HAP-1 (cell line): ENCODE measurements at regions not wholly inside any gene's neighbourhood (a gene's known extent, or its start where the extent isn't known, plus 50 kb on each side); places are given as distances from the start of the nearest gene placed in this dataset.

ENCODE experiments used
- DNase-seq, 2 experiments: peaks; one replicate each; pipeline ENCODE4 v3.0.0-alpha.2; 2016 to 2020; ENCODE audit warnings: low spot score in 2 of 2
- H3K27me3 ChIP-seq: fragments of 250-450 bp; sonication (Bioruptor Pico); 2 replicates; pipeline ENCODE4 v1.5.1; 2020; ENCODE audit warnings: low read depth, mild to moderate bottlenecking, moderate library complexity
- H3K36me3 ChIP-seq: fragments of 250-450 bp; sonication (Bioruptor Pico); replicated peaks from 2 replicates; pipeline ENCODE4 v1.5.1; 2020; ENCODE audit warnings: mild to moderate bottlenecking
- H3K4me1 ChIP-seq: fragments of 250-450 bp; sonication (Bioruptor Pico); 2 replicates; pipeline ENCODE4 v1.5.1; 2020; ENCODE audit warnings: mild to moderate bottlenecking
- H3K4me3 ChIP-seq: fragments of 250-450 bp; sonication (Bioruptor Pico); 2 replicates; pipeline ENCODE4 v1.5.1; 2020; ENCODE audit warnings: mild to moderate bottlenecking, moderate library complexity
- H3K9me3 ChIP-seq: fragments of 250-450 bp; sonication (Bioruptor Pico); 2 replicates; pipeline ENCODE4 v1.5.1; 2020; ENCODE audit warnings: mild to moderate bottlenecking, moderate library complexity
- in situ Hi-C: fragments of 300-500 bp; cut with MboI; formaldehyde crosslinking; loops from 3 replicates; pipeline ENCODE4 v1.14.3; 2020; ENCODE audit warnings: low sequenced_read_pairs, inconsistent platforms, mixed read lengths

- Histone ChIP-seq H3K4me3 (no peak overlapping the region), H3K9me3 (no peaks in the 10 kb centered on the region; the same call in 1 of the 2 replicates), H3K4me1 (no peaks in the 10 kb centered on the region), H3K36me3 (no peaks in the 10 kb centered on the region), H3K27me3 (no peaks in the 10 kb centered on the region)
- no peak for DNase-seq
- in situ Hi-C loops = no loop called here
Observed at GRCh38 chr16:13568803-13569202, 351.2 kb upstream of the ERCC4 start.

GRCh38 chr16:13569986-13570385, 350.0 kb upstream of the ERCC4 start:
- no peak overlapping the region for H3K4me3 ChIP-seq
- no peaks in the 10 kb centered on the region for H3K27me3 ChIP-seq
- H3K36me3 ChIP-seq = no peaks in the 10 kb centered on the region
- in situ Hi-C loops = no loop called here
- no peaks in the 10 kb centered on the region for H3K4me1 ChIP-seq
- no peak for DNase-seq
- H3K9me3 ChIP-seq = no peaks in the 10 kb centered on the region; the same call in 1 of the 2 replicates

- Histone ChIP-seq H3K4me1 (no peaks in the 10 kb centered on the region), H3K27me3 (no peaks in the 10 kb centered on the region), H3K9me3 (no peaks in the 10 kb centered on the region; the same call in 1 of the 2 replicates), H3K4me3 (no peak overlapping the region), H3K36me3 (no peaks in the 10 kb centered on the region)
- DNase-seq = no peak
- in situ Hi-C loops = no loop called here
Observed at GRCh38 chr16:13571036-13571435, 348.9 kb upstream of the ERCC4 start.

GRCh38 chr16:13573903-13574302, 346.1 kb upstream of the ERCC4 start:
- H3K9me3 ChIP-seq = no peaks in the 10 kb centered on the region; the same call in 1 of the 2 replicates

GRCh38 chr16:13586051-13586450, 333.9 kb upstream of the ERCC4 start:
- Histone ChIP-seq H3K9me3 (no peaks in the 10 kb centered on the region; the same call in 1 of the 2 replicates), H3K36me3 (no peaks in the 10 kb centered on the region), H3K27me3 (no peaks in the 10 kb centered on the region), H3K4me3 (no peak overlapping the region), H3K4me1 (no peaks in the 10 kb centered on the region)
- no peak for DNase-seq
- in situ Hi-C loops = no loop called here

More at GRCh38 chr16:13573903-13574302, 346.1 kb upstream of the ERCC4 start:
- in situ Hi-C loops = no loop called here
- H3K4me1 ChIP-seq = no peaks in the 10 kb centered on the region
- DNase-seq = no peak
- no peak overlapping the region for H3K4me3 ChIP-seq
- H3K27me3 ChIP-seq = no peaks in the 10 kb centered on the region
- H3K36me3 ChIP-seq = no peaks in the 10 kb centered on the region

GRCh38 chr16:13587181-13587580, 332.8 kb upstream of the ERCC4 start:
- Histone ChIP-seq H3K27me3 (no peaks in the 10 kb centered on the region), H3K36me3 (no peaks in the 10 kb centered on the region), H3K4me1 (no peaks in the 10 kb centered on the region), H3K9me3 (no peaks in the 10 kb centered on the region; the same call in 1 of the 2 replicates), H3K4me3 (no peak overlapping the region)
- in situ Hi-C loops = no loop called here
- DNase-seq = no peak

- peak; percentile 26 to 31 for DNase-seq
- H3K36me3 ChIP-seq = no peaks in the 10 kb centered on the region
- H3K4me1 ChIP-seq = no peaks in the 10 kb centered on the region
- no peak overlapping the region for H3K4me3 ChIP-seq
- in situ Hi-C loops = no loop called here
- no peaks in the 10 kb centered on the region for H3K27me3 ChIP-seq
- H3K9me3 ChIP-seq = no peaks in the 10 kb centered on the region; the same call in 1 of the 2 replicates
Observed at GRCh38 chr16:13594823-13595222, 325.1 kb upstream of the ERCC4 start.

GRCh38 chr16:13606804-13607203, 313.1 kb upstream of the ERCC4 start:
- H3K36me3 ChIP-seq = no peaks in the 10 kb centered on the region
- H3K27me3 ChIP-seq = no peaks in the 10 kb centered on the region
- no peaks in the 10 kb centered on the region for H3K4me1 ChIP-seq
- no peak overlapping the region for H3K4me3 ChIP-seq
- DNase-seq = no peak
- no peaks in the 10 kb centered on the region for H3K9me3 ChIP-seq
- in situ Hi-C loops = no loop called here

GRCh38 chr16:13607289-13607688, 312.7 kb upstream of the ERCC4 start:
- Histone ChIP-seq H3K9me3 (no peaks in the 10 kb centered on the region), H3K4me3 (no peak overlapping the region), H3K36me3 (no peaks in the 10 kb centered on the region), H3K4me1 (no peaks in the 10 kb centered on the region), H3K27me3 (no peaks in the 10 kb centered on the region)
- in situ Hi-C loops = no loop called here
- DNase-seq = no peak

- no peaks in the 10 kb centered on the region for H3K27me3 ChIP-seq
- no peak overlapping the region for H3K4me3 ChIP-seq
- no peaks in the 10 kb centered on the region for H3K9me3 ChIP-seq
- in situ Hi-C loops = no loop called here
- H3K36me3 ChIP-seq = no peaks in the 10 kb centered on the region
- DNase-seq = no peak
- H3K4me1 ChIP-seq = no peaks in the 10 kb centered on the region
Observed at GRCh38 chr16:13611596-13611995, 308.4 kb upstream of the ERCC4 start.

- no peaks in the 10 kb centered on the region for H3K27me3 ChIP-seq
- in situ Hi-C loops = no loop called here
- no peaks in the 10 kb centered on the region for H3K9me3 ChIP-seq
- DNase-seq = no peak
- no peaks in the 10 kb centered on the region for H3K4me1 ChIP-seq
- no peak overlapping the region for H3K4me3 ChIP-seq
- no peaks in the 10 kb centered on the region for H3K36me3 ChIP-seq
Observed at GRCh38 chr16:13612623-13613022, 307.3 kb upstream of the ERCC4 start.

- in situ Hi-C loops = no loop called here
- Histone ChIP-seq H3K4me1 (no peaks in the 10 kb centered on the region), H3K27me3 (no peaks in the 10 kb centered on the region), H3K36me3 (no peaks in the 10 kb centered on the region), H3K9me3 (no peaks in the 10 kb centered on the region), H3K4me3 (no peak overlapping the region)
- DNase-seq = no peak
Observed at GRCh38 chr16:13613165-13613564, 306.8 kb upstream of the ERCC4 start.

- in situ Hi-C loops = no loop called here
- no peaks in the 10 kb centered on the region for H3K4me1 ChIP-seq
- no peak overlapping the region for H3K4me3 ChIP-seq
- H3K36me3 ChIP-seq = no peaks in the 10 kb centered on the region
- H3K9me3 ChIP-seq = no peaks in the 10 kb centered on the region
- no peaks in the 10 kb centered on the region for H3K27me3 ChIP-seq
- no peak for DNase-seq
Observed at GRCh38 chr16:13621639-13622038, 298.3 kb upstream of the ERCC4 start.

- no peaks in the 10 kb centered on the region for H3K4me1 ChIP-seq
- in situ Hi-C loops = no loop called here
- H3K4me3 ChIP-seq = no peak overlapping the region
- no peak for DNase-seq
- H3K36me3 ChIP-seq = no peaks in the 10 kb centered on the region
- no peaks in the 10 kb centered on the region for H3K9me3 ChIP-seq
- no peaks in the 10 kb centered on the region for H3K27me3 ChIP-seq
Observed at GRCh38 chr16:13628156-13628555, 291.8 kb upstream of the ERCC4 start.

GRCh38 chr16:13629704-13630103, 290.2 kb upstream of the ERCC4 start:
- Histone ChIP-seq H3K27me3 (no peaks in the 10 kb centered on the region), H3K9me3 (no peaks in the 10 kb centered on the region), H3K36me3 (no peaks in the 10 kb centered on the region), H3K4me3 (no peak overlapping the region), H3K4me1 (no peaks in the 10 kb centered on the region)
- in situ Hi-C loops = no loop called here
- no peak for DNase-seq
